ENCODE measurements at regions not wholly inside any gene's neighbourhood (a gene's known extent, or its start where the extent isn't known, plus 50 kb on each side); places are given as distances from the start of the nearest gene placed in this dataset.

DNA sequence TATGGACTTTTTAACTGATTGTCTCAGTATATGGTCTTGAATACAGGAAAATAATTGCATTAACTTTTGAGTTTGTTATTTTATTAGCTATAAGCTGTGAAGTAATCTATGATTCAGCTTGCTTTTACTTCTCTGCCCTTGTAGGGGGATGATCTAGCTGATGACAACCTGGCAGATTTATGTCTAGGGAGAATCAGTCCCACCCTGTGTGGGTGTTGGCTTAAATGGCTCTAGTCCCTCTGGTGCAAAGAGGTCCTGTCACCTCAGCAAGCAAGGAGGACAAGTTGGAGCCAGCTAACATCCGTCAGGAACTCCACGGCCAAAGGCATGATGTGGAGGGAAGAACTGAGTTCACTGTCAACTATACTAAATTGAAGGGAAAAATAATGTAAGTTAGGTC, 495.3 kb downstream of the BMP2 start:
- TF ChIP-seq, protein P1, sequence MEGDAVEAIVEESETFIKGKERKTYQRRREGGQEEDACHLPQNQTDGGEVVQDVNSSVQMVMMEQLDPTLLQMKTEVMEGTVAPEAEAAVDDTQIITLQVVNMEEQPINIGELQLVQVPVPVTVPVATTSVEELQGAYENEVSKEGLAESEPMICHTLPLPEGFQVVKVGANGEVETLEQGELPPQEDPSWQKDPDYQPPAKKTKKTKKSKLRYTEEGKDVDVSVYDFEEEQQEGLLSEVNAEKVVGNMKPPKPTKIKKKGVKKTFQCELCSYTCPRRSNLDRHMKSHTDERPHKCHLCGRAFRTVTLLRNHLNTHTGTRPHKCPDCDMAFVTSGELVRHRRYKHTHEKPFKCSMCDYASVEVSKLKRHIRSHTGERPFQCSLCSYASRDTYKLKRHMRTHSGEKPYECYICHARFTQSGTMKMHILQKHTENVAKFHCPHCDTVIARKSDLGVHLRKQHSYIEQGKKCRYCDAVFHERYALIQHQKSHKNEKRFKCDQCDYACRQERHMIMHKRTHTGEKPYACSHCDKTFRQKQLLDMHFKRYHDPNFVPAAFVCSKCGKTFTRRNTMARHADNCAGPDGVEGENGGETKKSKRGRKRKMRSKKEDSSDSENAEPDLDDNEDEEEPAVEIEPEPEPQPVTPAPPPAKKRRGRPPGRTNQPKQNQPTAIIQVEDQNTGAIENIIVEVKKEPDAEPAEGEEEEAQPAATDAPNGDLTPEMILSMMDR (IDR thresholded peaks at IDR 0.05): no peak
- TF ChIP-seq POLR2A (IDR thresholded peaks at IDR 0.05): no peak
